Bronchial epithelial cell (primary cell): ENCODE measurements at regions not wholly inside any gene's neighbourhood (a gene's known extent, or its start where the extent isn't known, plus 50 kb on each side); places are given as distances from the start of the nearest gene placed in this dataset.
A peak's percentile ranks its signal among the peaks of the same experiment; 100 is the strongest.

Source experiments
- DNase-seq: peaks from one replicate; pipeline ENCODE4 v3.0.0-alpha.2; 2010; ENCODE audit warnings: low read depth
- FAIRE-seq: peaks from 2 replicates; lab custom pipeline; 2011; peaks lifted over from hg19 to GRCh38; lab: Jason Lieb, UNC
- H3K27me3 ChIP-seq: 2 replicates; pipeline ENCODE4 v1.5.1; 2011; ENCODE audit warnings: low read length; ENCODE audit not compliant: control insufficient read depth, insufficient read depth
- H3K36me3 ChIP-seq: 2 replicates; pipeline ENCODE4 v1.5.1; 2011; ENCODE audit warnings: low read length; ENCODE audit not compliant: control insufficient read depth, insufficient read depth
- H3K4me3 ChIP-seq: 2 replicates; pipeline ENCODE4 v1.5.1; 2011; ENCODE audit warnings: mild to moderate bottlenecking, low read depth, low read length, control low read depth
- CTCF ChIP-seq: IDR thresholded peaks from 2 replicates; pipeline ENCODE4 v1.5.1; 2011; ENCODE audit warnings: mild to moderate bottlenecking, moderate library complexity, low read length, control low read depth, inconsistent platforms; ENCODE audit not compliant: insufficient read depth, severe bottlenecking

GRCh38 chr10:111522551-111522950, 445.7 kb downstream of the ADRA2A start:
- FAIRE-seq (no peak), DNase-seq (no peak)
- TF ChIP-seq CTCF: no peak
- Histone ChIP-seq H3K36me3 (no peaks in the 10 kb centered on the region), H3K27me3 (no peaks in the 10 kb centered on the region), H3K4me3 (no peak overlapping the region)

GRCh38 chr10:111523016-111523415, 446.2 kb downstream of the ADRA2A start:
- H3K27me3 ChIP-seq: no peaks in the 10 kb centered on the region
- FAIRE-seq: no peak
- no peak for DNase-seq
- TF ChIP-seq CTCF: no peak
- H3K36me3 ChIP-seq: no peaks in the 10 kb centered on the region
- H3K4me3 ChIP-seq: no peak overlapping the region

GRCh38 chr10:111524134-111524533, 447.3 kb downstream of the ADRA2A start:
- Histone ChIP-seq H3K27me3 (no peaks in the 10 kb centered on the region), H3K4me3 (no peak overlapping the region), H3K36me3 (no peaks in the 10 kb centered on the region)
- no peak for TF ChIP-seq CTCF
- DNase-seq: no peak
- FAIRE-seq: peak; percentile 66

- H3K36me3 ChIP-seq: no peaks in the 10 kb centered on the region
- no peaks in the 10 kb centered on the region for H3K27me3 ChIP-seq
- no peak overlapping the region for H3K4me3 ChIP-seq
- FAIRE-seq: no peak
- no peak for DNase-seq
- TF ChIP-seq CTCF: no peak
Measured at GRCh38 chr10:111525696-111526095, 448.9 kb downstream of the ADRA2A start.

GRCh38 chr10:111531690-111532089, 454.9 kb downstream of the ADRA2A start:
- no peak overlapping the region for H3K4me3 ChIP-seq
- TF ChIP-seq CTCF: no peak
- no peaks in the 10 kb centered on the region for H3K27me3 ChIP-seq
- H3K36me3 ChIP-seq: no peaks in the 10 kb centered on the region
- DNase-seq: no peak
- no peak for FAIRE-seq

- Histone ChIP-seq H3K4me3 (no peak overlapping the region), H3K36me3 (no peaks in the 10 kb centered on the region), H3K27me3 (no peaks in the 10 kb centered on the region)
- FAIRE-seq (no peak), DNase-seq (no peak)
- no peak for TF ChIP-seq CTCF
Measured at GRCh38 chr10:111532139-111532538, 455.3 kb downstream of the ADRA2A start.
